Fibroblast of mammary gland (primary cell): ENCODE measurements at regions not wholly inside any gene's neighbourhood (a gene's known extent, or its start where the extent isn't known, plus 50 kb on each side); places are given as distances from the start of the nearest gene placed in this dataset.

ENCODE experiments used
- DNase-seq: peaks from one replicate; pipeline ENCODE4 v3.0.0-alpha.2; 2010; ENCODE audit warnings: low read depth
- H3K4me3 ChIP-seq: 2 replicates; pipeline ENCODE4 v1.5.1; 2011; ENCODE audit warnings: low read depth, mild to moderate bottlenecking, low read length, moderate library complexity; ENCODE audit not compliant: control insufficient read depth
- TF ChIP-seq, protein P1 (sequence below): conservative IDR thresholded peaks from 2 replicates; pipeline ENCODE4 v1.5.1; 2011; ENCODE audit warnings: low read depth, low read length, inconsistent platforms; ENCODE audit not compliant: control insufficient read depth, insufficient read depth

DNA sequence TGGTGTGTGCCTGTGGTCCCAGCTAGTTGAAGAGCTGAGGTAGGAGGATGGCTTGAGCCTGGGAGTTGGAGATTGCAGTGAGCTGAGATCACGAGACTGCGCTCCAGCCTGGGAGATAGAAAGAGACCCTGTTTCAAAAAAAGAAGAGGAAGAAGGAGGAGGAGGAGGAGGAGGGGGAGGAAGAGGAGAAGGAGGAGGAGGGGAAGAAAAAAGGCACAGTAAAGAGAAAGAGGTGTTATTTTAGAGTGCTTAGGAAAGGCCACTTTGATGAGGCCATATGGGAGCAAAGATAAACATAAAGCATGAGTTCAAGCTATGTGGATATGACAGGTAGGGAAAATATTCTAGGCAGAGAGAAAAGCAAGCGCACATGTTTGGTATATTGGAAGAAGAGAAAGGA is 154.1 kb upstream of the BTG1 start:
- TF ChIP-seq, protein P1, sequence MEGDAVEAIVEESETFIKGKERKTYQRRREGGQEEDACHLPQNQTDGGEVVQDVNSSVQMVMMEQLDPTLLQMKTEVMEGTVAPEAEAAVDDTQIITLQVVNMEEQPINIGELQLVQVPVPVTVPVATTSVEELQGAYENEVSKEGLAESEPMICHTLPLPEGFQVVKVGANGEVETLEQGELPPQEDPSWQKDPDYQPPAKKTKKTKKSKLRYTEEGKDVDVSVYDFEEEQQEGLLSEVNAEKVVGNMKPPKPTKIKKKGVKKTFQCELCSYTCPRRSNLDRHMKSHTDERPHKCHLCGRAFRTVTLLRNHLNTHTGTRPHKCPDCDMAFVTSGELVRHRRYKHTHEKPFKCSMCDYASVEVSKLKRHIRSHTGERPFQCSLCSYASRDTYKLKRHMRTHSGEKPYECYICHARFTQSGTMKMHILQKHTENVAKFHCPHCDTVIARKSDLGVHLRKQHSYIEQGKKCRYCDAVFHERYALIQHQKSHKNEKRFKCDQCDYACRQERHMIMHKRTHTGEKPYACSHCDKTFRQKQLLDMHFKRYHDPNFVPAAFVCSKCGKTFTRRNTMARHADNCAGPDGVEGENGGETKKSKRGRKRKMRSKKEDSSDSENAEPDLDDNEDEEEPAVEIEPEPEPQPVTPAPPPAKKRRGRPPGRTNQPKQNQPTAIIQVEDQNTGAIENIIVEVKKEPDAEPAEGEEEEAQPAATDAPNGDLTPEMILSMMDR = no peak
- DNase-seq = no peak
- H3K4me3 ChIP-seq = no peak overlapping the region

DNA sequence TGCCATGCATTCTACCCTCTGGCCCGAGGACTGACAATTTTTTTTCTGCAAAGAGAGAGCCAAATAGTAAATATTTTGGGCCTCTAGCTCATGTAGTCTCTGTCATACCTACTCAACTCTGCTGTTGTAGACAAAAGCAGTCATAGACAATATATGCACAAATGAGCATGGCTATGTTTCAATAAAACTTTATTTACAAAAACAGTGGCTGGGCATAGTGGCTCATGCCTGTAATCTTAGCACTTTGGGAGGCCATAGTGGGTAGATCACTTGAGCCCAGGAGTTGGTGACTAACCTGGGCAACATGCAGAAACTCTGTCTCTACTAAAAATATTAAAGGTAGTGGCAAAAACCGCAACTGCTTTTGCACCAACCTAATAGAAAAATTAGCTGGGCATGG is 153.7 kb upstream of the BTG1 start:
- no peak overlapping the region for H3K4me3 ChIP-seq
- TF ChIP-seq, protein P1 = no peak
- no peak for DNase-seq

DNA sequence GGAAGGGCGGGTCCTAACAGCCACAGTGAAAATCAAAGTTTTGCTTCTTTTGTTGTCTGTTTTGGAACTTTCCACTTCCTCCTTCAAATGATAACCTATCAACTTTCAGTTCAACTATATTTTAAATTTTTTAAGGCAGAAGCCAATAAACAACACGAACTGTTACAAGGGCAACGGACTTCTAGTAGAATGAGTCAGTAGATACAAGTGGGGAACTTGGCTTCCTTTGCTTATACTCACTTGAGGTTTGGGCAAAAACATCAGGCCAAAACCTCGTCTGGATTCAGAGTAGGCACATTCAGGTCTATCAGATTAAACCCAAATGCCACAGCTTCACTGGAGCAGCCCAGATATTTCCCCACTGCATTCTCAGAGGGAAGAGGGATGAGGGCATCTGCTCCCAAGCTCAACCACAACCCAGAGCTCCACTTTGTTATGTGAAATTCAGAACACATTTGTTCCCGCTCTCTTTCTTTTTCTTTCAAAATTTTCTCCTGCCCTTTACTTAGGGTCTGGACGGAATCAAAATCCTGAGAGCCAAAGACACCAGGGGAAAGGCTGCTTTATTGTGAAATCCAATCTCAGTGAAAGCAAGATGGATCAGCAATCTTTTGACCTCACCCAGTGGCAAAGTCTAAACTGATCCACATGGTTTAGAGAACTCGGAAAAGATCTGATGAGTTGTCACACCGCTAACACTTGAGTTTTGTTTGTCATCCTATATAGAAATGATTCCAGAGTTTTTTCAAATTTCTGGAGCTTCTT is 152.5 kb upstream of the BTG1 start:
- TF ChIP-seq, protein P1 = no peak
- peak; percentile 92 for DNase-seq

DNA sequence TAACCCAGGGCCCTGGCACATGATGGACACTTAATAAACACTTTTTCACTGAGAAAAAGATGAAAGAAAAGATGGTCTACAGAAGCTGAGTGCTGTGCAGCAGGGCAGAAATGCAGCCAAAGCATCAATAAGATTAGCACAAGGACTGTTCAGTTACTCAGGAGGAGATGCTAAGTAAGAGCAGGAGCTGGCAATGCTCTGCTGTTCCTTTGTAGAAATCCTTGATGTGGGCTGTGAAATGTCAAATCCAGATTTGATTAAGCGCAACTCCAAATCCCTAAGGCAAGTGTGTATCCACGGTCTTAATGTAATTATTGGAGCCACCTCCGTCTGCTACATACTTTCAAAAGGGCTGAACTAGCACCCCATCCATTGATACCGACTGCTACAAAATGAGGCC is 151.8 kb upstream of the BTG1 start:
- no peak overlapping the region for H3K4me3 ChIP-seq
- peak; percentile 26 for DNase-seq
- TF ChIP-seq, protein P1 = no peak

More for the DNA sequence above, 152.5 kb upstream of the BTG1 start:
- H3K4me3 ChIP-seq = no peak overlapping the region

DNA sequence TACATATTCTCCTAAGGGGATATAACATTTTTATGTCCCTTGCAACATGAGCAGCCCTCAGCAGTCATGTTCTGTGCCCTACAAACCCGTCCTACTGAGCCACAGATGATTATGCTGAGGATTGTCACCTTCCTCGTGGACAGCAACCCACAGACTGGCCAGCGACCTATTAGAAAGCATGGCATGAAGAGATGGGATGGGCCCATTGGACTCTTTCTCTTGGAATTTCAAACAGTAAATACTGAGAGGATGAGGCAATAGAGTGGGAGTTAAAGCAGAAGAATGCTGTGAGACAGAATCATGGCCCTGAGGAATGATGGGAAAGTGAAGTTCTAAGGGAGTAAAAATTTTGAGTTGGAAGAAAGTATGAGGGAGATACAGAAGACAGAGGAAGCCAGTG is 149.9 kb upstream of the BTG1 start:
- TF ChIP-seq, protein P1 = no peak
- peak; percentile 20 for DNase-seq
- no peak overlapping the region for H3K4me3 ChIP-seq

DNA sequence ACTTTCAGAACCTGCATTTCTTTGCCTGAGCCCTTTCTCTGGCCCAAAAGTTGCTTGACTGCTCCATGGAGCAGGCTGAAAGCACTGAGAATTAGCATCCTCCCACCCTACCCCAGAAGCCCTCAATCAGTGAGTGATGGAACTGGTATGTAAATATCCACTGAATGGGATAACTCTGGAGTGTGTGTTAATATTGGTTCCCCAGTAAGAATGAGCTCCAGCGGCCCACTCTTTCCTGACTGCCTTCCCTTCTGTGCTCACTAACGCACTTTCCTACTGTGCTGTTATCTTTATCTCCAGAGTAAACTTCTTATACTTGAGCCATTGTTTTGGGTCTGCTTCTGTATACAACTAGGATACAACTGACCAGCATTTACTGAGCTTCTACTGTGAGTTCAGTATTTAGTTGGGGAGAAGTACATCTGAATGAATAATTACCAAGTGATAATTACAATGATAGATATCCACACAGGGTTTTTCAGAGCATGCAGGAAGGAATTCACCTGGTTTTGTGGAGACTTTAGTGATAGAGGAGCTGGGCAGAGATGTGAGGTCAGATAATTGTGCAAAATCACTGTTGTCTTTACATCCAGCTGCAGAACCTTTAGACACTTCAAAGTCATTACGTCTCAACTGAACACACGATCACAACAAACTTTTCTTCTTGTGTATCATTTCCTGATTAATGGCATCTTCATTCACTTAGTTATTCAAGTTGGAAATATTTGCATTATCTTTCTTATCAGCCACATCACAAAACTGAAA is 149.2 kb upstream of the BTG1 start:
- DNase-seq = no peak
- TF ChIP-seq, protein P1 = no peak

More for the DNA sequence above, 149.2 kb upstream of the BTG1 start:
- no peak overlapping the region for H3K4me3 ChIP-seq
